GM21423 (cell line): ENCODE measurements at regions not wholly inside any gene's neighbourhood (a gene's known extent, or its start where the extent isn't known, plus 50 kb on each side); places are given as distances from the start of the nearest gene placed in this dataset.
A peak's percentile ranks its signal among the peaks of the same experiment; 100 is the strongest.
"Not testable (repeated sequence)": the region's sequence is repeated elsewhere in the genome, so short reads cannot be mapped to it uniquely, and the experiment has no call there.

Source experiments
- ATAC-seq: cut with Tn5 transposase; IDR thresholded peaks from one replicate; pipeline ENCODE4 v1.9.1; 2021; ENCODE audit warnings: mild to moderate bottlenecking, moderate library complexity; ENCODE audit not compliant: unreplicated experiment

GRCh38 chr12:92987362-92987761 is 58.3 kb upstream of the EEA1 start:
- ATAC-seq, result no peak

GRCh38 chr12:92987846-92988621 is 58.9 kb upstream of the EEA1 start:
- peak; percentile 82 for ATAC-seq

- no peak for ATAC-seq
Measured at GRCh38 chr12:92988622-92989130, 59.6 kb upstream of the EEA1 start.

- ATAC-seq, result peak; percentile 27
Measured at GRCh38 chr12:92989715-92990484, 60.8 kb upstream of the EEA1 start.

GRCh38 chr12:92991134-92991533 is 62.0 kb upstream of the EEA1 start:
- no peak for ATAC-seq

- no peak for ATAC-seq
Measured at GRCh38 chr12:92992041-92992440, 62.9 kb upstream of the EEA1 start.

GRCh38 chr12:92993259-92993658 is 64.2 kb upstream of the EEA1 start:
- ATAC-seq, result no peak

- peak; percentile 83 for ATAC-seq
Measured at GRCh38 chr12:92995258-92995903, 66.3 kb upstream of the EEA1 start.

- ATAC-seq, result no peak
Measured at GRCh38 chr12:93000026-93000425, 70.9 kb upstream of the EEA1 start.

- ATAC-seq, result no peak
Measured at GRCh38 chr12:93001407-93001806, 72.3 kb upstream of the EEA1 start.

- ATAC-seq, result no peak
Measured at GRCh38 chr12:93002293-93003054, 73.4 kb upstream of the EEA1 start.

GRCh38 chr12:93003531-93004239 is 74.6 kb upstream of the EEA1 start:
- ATAC-seq, result no peak

- no peak for ATAC-seq
Measured at GRCh38 chr12:93005928-93006392, 76.9 kb upstream of the EEA1 start.

- no peak for ATAC-seq
Measured at GRCh38 chr12:93006471-93007208, 77.5 kb upstream of the EEA1 start.

GRCh38 chr12:93007544-93007943 is 78.4 kb upstream of the EEA1 start:
- ATAC-seq, result no peak

GRCh38 chr12:93008044-93008778 is 79.1 kb upstream of the EEA1 start:
- peak; percentile 78 for ATAC-seq

- not testable (repeated sequence) for ATAC-seq
Measured at GRCh38 chr12:93008880-93009279, 79.8 kb upstream of the EEA1 start.

- ATAC-seq, result no peak
Measured at GRCh38 chr12:93009533-93009932, 80.4 kb upstream of the EEA1 start.

GRCh38 chr12:93010461-93010860 is 81.4 kb upstream of the EEA1 start:
- no peak for ATAC-seq
